Superior temporal gyrus (tissue), 1 donor: ENCODE measurements at regions not wholly inside any gene's neighbourhood (a gene's known extent, or its start where the extent isn't known, plus 50 kb on each side); places are given as distances from the start of the nearest gene placed in this dataset.
"Not testable (repeated sequence)": the region's sequence is repeated elsewhere in the genome, so short reads cannot be mapped to it uniquely, and the experiment has no call there.

Experiments used
- DNase-seq: peaks from one replicate; pipeline ENCODE4 v3.0.0-alpha.2; 2016; ENCODE audit errors: extremely low spot score

DNA sequence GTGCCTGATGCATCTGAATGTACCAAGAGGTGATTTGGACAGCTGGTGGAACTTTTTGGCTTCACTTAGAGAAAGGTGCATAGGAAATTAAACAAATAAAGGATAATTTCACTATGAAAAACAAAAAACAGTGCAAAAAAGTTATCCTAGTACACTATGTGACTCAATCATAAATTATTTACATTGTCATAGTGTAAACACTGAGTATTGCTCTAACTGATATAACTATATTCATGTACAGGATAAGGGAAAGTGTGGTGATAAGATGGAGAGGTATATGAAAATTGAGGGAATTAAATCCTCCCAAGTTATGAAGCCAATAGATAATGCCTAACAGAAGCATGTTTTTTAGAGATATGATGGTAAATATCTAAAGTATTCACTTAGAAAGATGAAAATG lies 50.2 kb upstream of the CPNE4 start:
- no peak for DNase-seq

DNA sequence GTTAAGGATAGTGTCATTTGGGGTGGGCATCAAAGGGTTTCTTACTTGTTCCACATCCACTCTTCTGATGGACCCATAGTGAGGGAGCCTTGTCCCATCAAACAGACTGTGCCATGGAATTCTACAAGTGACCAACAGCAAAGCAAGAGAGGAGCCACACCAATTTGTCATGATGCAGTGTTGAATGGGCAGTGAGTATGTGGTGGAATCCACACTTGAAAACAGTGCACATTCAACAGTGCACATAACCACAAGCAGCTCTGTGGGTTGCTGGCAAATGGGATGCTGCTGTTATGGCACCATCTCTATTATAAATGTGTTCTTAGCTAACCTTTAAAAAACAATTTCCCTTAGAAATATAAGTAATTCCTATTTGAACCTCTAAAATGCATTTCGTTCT lies 52.5 kb upstream of the CPNE4 start:
- no peak for DNase-seq

DNA sequence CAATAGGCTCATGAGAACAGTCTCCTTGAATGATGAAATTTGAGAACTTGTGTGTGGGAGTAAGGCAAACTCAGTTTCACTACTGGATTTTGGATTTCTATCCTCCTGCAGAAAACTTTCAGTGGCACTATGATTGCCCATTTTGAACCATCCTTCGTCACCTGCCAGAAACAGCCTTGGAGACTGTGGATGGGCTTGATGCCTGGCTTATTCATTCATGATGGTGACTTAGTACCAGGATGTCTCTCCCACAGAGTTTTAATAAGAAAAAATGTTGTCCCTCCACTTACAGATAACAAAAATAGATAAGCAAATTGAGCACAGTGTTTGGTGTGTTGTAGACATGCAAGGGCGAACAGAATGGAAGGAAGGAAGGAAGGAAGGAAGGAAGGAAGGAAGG lies 53.5 kb upstream of the CPNE4 start:
- DNase-seq: no peak

DNA sequence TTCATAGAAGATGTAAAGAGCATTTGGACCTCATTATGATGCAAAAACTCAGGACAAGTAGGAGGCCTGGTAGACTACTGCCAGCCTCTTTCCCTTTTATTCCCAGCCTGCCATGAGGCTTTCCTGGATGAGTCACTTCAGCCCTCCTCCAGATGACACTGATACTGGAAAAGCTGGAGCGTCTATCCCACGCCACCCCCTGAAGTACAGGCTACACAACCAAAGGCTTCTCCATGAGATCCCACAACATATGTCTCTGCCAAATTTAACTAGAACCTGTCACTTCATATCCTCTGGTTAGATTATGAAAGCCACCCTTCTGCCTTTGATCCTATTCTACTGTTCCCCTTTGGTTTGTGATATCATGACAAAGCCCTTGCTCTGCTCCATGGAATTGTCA lies 56.1 kb upstream of the CPNE4 start:
- DNase-seq: peak; percentile 69

DNA sequence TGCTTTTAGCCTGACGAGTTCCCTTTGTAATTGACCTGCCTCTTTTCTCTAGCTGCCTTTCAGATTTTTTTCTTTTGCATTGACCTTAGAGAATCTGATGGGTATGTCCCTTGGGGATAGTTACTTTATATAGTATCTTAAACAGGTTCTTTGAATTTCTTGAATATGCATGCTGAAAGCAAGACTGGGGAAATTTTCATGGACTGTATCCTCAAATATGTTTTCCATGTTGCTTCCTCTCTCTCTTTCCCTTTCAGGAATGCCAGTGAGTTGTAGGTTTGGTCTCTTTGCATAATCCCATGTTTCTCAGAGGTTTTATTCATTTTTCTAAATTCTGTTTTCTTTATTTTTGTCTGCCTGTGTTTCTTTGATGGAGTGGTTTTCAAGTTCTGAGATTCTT lies 81.8 kb upstream of the CPNE4 start:
- no peak for DNase-seq

DNA sequence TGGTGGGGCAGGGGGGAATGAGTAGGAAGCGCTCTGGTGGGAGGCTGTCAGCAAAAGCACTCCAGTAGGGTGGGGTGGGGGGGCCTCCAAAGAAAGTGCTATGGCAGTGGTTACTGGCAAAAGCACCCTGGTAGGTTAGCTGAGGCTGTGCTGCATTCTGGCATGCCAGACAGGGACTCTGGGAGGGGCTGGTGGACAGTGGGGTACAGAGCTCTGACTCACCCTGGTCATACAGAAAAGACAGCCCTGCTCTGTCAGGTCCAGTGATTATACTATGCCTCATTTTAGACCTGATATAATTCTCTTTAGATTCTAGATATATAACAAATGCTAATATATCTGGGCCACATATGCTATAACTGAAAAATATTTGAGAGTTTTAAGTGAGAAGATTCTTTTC lies 82.8 kb upstream of the CPNE4 start:
- DNase-seq: no peak

DNA sequence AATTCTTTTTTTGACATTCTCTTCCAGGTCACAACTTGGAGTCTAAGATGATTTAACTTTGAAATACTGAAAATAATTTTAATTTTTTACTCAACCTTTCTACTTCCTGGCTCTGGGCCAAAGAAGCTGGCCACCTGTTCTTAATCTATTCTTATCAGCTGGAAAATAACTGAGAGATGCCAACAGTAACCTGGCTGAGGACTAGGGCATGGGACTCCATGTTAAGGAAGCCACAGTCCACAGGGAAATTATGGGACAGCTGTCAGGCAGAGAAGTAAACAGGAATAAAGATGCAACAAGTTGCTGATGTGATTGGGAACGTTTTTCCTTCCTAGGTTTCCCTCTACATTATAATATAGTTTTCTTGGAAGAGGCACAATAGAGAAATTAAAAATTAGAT lies 84.7 kb upstream of the CPNE4 start:
- no peak for DNase-seq

DNA sequence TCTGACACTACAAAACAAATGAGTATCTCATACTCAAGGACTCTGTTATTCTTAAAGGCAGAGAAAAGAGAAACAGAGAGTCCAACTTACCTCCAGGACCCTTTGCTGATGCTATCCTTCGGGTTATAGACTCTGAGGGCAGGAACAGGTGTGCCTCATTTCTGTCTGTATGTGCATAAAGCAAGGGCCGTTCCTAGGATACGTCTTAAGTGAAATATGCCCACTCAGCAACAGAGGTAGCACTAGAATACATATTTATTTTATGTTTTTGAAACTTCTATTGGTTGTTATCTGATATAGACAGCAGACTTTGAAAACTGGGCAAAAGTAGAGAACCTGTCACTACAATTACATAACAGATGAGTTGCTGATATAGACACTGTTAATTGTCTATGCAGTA lies 89.3 kb upstream of the CPNE4 start:
- DNase-seq: no peak

DNA sequence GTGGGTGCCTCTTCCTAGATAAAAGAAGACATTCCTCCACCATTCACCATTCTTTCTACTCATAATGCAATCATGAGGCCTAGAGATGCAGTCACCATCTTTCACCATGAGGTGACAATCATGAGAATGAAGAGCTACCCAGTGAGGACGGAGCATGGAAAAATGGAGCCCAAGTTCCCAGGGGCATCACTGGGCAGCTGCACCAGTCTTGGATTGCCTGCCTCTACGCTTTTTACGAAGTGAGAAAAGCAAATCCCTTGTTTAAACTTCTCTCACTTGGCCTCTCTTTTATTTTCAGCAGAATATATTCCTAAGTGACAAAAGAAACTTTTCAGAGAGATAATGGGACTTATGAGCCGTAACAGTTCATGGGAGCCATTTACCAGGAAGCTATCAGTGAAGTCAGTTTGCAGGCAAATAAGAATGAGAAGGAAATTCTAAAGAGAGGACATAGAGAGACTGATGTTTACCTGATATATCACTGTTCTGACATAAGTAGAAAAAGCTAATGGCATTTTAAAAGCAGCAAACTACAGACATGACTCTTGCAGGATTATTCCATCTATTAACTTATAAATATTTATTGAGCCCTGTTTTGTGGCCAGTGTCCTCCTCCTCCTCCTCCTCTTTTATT lies 90.0 kb upstream of the CPNE4 start:
- no peak for DNase-seq

DNA sequence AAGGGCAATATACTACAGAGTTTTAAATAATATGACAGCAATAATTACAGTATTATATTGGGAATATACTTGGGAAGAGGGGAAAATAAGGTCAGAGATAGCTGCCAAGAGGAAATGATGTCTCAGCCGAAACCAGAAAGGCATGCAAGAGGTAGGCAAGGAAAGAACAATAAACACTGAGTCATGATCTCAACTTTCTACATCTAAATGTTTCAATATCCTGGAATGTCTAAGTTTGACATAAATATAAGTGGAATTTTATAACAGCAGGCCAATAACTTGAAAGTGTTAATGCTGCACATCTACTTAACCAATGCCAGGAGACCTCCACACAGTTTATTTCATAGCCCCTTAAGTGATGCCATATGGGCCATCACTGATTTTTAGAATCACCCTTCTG lies 99.8 kb upstream of the CPNE4 start:
- no peak for DNase-seq

DNA sequence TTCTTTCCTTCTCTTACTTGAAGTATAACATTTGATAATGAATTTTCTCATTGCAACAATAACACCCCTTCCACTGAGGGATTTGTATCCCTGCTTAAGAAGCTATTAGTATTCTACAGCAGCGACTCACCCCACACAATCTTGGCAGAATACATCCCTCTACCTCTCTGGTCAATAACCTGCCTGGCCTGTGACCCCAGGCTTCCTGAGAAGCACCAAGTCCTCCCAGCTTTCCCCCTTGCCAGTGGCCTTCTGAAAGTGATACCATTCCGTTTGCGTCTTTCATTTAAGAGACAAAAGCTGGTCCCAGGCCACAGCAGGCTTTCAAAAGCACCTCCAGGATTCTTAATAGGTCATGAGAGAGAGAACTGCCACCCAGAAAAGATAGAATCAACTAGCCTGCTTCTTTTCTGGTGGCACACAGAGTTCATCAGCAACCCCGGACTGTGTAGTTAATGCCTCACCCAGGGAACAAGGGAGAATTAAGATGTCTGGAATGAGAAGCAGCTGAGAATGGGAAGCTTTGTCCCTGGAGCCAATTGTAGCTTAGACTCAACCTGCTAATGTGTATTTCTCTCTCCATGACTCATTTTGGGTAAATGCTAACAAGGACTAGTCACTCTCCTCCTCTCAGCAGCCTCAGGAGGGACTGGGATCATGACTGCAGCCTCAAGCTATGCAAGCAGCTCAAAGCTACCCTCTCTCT lies 101.0 kb upstream of the CPNE4 start:
- DNase-seq: no peak

DNA sequence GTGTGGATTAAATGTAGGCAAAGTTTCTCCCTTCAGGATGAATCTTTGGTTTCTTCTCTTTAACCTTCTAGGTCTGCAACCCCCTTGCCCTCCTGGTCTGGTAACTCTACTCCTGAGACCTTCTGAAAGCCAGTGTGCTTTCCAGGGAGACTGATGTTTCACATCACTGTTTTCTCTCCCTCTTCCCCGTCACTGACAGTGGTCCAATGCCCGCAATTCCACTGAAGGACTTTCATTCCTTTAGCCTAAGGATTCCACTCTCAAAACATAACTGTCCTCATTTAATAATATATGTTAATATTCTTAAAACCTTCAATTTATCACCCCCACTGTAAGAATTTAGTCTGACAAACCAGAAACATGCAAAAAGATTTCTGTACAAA lies 101.5 kb upstream of the CPNE4 start:
- no peak for DNase-seq

DNA sequence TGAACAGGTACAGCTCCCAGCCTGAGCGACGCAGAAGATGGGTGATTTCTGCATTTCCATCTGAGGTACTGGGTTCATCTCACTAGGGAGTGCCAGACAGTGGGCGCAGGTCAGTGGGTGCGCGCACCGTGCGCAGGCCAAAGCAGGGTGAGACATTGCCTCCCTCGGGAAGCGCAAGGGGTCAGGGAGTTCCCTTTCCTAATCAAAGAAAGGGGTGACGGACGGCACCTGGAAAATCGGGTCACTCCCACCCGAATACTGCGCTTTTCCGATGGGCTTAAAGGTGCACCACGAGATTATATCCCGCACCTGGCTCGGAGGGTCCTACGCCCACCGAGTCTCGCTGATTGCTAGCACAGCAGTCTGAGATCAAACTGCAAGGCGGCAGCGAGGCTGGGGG lies 102.1 kb upstream of the CPNE4 start:
- not testable (repeated sequence) for DNase-seq

DNA sequence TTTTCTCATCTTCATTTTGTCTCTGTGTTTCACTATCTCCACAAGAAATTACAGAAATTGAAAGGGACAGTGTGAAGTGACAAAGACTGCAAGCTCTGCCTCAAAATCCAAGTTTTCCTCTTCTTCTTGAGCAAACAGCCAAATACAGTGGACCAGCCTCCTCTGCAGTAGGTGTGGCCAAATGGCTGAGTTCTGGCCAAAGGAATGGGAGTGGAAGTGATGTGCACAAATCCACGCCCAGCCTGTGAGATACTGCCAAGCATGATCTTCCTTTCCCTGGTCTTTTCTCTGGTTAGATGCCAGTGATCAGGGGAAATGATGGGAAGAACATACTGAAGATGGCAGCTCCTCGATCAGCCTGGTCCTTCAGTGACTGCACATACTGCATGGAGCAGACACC lies 111.0 kb upstream of the CPNE4 start:
- DNase-seq: no peak

DNA sequence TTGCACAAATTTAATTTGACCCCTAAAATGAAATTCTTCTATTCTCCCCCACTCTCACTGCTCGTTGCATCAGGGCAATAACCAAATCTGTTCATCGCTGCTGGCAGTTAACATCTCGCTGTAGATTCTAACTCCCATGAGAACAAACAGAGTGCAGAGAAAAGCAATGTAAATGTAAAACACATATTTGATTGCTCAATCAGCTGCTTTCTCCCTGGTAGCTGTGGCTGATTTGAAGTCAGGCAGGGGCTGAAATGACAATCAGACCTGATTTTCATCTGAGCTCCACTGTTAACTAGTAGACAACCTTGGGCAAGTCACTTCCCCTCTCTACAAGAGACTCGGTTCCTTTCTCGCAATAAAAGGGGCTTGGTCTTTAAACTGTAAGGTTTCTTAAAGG lies 119.8 kb upstream of the CPNE4 start:
- DNase-seq: no peak

DNA sequence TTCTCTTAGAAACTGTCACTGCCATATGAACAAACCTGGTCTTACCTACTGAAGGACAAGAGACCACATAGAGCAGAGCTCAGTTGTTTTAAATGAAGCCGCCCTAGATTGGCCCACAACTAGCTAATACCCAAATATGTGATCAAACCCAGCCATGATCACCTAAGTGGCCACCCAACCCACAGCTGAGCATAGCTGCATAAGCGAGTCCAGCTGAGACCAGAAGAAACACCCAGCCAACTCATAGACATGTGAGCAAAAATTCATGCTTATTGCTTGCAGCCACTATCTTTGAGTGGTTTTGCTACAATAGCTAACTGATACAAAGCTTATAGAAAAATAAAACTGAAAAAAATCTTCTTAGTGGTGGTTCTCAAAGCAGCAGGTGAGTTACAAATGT lies 124.3 kb upstream of the CPNE4 start:
- DNase-seq: no peak

DNA sequence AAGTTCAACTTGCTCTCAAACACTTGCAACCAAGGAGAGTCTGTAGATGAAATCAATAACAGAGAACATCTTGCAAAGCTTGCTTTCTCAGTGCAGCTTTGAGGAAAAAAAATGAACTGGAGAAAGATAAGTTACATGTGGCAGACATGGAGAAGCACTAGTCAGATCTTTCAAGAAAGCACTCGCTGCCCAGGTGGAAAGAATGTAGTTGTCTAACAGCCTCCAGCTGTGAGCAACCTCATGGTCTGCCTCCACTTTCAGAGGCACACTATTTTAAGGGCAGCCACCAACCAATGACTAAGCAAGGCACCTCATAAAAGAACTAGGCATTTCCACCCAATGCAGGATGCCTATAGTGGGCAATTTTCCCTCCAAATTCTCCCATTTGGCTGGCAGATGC lies 125.4 kb upstream of the CPNE4 start:
- DNase-seq: no peak

DNA sequence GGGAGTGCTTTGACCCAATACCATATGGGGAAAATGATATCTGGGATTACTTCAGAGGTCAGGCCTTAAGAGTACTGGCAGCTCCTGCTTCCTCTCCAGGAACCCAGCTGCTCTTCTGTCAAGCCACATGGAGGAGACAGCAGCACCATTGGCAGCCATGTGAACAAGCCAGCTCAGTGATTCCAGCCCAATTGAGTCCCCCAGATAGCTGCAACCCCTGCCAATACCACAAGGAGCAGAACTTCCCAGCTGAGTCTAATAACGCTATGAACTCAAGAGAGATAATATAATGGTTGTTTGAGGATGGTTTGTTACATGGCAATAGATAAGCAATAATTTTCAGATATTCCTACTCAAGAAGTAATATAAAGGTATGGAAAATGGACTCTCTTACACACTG lies 126.8 kb upstream of the CPNE4 start:
- no peak for DNase-seq

DNA sequence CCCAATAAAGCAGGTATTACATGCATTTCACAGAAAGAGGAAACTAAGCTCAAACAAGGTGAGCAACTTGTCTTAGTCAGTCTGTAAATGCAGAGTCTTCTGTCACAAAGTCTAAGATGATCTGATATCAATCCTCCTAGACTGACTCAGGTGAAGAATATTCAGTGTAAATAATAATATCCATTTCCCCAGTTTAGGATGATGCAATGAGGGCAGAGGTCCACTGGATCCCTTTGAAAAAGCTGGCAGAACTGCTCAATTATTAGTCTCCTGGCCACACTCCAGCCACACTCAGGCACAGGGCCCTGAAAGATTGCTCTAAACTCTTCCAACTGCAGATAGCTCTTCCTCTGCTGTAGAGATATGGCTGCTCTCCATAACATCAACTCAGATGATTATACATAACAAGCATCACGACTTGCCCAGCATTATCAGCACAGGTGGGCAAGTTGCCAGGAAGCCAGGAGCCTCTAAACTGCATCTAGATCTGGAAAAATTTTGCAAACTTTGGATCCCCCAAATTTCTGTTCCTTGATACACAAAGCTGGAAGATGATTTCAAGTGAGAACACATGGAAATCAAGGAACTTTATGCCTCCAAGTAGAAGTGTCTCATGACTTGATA lies 129.8 kb upstream of the CPNE4 start:
- no peak for DNase-seq

DNA sequence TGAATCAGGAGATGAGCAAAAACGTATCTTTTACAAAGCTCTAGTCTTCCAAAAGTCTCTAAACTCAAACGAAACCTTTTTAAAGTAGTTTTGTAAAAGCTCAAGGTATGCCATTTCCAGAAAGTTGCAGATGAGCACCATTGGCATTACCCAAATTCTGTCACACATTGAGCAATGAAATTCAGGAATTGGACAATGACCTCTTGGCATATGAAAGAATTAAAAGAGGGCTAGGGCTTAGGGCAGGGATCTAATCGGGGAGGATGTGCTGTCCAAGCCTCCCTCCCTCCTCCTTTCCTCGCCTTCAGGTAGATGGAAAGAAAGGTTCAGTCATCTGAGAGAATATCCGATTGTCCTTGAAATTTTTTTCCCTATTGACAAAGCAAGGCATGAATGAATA lies 133.1 kb upstream of the CPNE4 start:
- no peak for DNase-seq

DNA sequence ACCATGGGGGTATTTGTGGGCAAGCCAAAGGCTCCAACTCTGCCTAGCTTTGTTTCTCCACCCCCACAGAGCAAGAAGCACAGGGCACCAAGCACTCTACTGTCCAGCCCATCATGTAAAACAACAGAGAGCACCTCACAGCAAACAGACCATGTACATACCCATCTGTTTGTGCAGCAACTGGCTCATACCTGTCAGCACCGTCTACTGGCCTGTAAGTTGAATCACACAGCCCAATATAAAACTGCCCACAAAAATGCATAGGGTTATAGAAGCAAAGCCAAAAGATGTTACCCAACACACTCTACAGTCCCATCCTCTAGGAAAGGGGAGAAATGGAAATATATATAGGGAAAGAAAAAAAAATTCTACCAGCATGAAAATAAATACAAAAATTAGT lies 139.7 kb upstream of the CPNE4 start:
- DNase-seq: no peak

DNA sequence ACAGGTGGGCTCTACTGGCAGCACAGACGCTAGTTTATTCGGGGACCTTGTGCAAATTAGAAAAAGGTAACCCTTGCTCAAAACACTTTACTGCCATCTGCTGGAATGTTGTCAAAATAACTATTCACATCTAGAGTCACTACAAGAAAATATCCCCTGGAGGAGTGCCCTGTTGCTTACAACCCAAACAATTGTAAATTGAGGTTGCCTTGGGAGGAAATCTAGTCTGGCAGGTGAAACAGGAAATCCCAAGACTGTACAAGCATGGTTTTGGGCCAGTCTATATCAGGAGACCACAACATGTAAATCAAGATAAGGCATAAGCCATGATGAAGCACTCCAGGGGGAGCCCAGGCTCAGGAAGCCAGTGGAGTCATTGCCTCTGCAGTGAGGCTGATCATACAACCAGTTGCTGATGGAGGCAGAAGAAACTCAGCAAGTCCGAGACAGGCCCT lies 136.8 kb upstream of the ACP3 start:
- peak; percentile 81 for DNase-seq

DNA sequence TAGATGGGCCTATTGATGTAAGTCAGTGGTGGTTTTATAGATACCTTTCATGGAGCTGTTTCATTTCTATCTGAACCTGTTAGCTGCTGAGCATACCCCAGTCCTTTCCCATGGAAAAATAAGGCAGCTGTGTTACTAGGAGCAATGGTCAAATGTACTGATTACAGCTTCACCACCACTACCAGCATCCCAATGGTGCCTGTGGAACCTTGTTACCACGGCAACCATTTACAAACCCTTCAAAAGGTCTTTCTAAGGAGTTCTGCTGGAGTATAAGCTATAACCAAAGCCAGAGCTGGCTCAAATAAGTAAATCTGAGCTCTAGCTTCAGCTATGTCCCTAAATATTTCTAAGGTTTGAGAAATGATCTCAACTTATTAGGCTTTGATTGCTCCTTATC lies 133.4 kb upstream of the ACP3 start:
- DNase-seq: no peak

DNA sequence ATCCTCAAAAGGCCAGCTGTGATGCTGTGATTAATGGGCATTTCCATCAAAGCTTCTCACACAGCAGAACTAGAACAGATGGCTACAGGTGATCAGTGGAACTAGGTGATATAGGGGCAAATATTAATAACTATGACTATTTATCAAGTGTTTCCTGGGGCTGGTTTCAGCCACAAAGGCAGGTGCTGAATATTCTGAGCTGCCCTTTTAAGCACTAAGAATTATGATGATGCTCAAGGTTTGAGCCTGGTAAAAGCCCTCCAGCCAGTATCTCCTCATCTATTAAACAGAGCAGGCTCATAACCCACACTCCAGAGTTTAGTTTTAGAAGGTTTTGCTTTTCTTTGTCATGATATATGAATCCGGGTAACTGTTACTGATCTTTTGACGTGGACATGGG lies 129.5 kb upstream of the ACP3 start:
- DNase-seq: no peak
